Right ventricle myocardium superior (tissue), 1 donor: ENCODE measurements at regions not wholly inside any gene's neighbourhood (a gene's known extent, or its start where the extent isn't known, plus 50 kb on each side); places are given as distances from the start of the nearest gene placed in this dataset.
"Not testable (repeated sequence)": the region's sequence is repeated elsewhere in the genome, so short reads cannot be mapped to it uniquely, and the experiment has no call there.

Experiments used
- ATAC-seq: fragments of 200-7000 bp; cut with Tn5 transposase; one replicate; pipeline ENCODE4 v1.9.1; 2020; ENCODE audit warnings: mild to moderate bottlenecking; ENCODE audit not compliant: poor library complexity
- DNase-seq: peaks from one replicate; pipeline ENCODE4 v3.0.0-alpha.2; 2020
- intact Hi-C: fragments of 100-400 bp; cut with DNase I; formaldehyde crosslinking; loops from one replicate; pipeline ENCODE4 v1.11.2; 2022
- donor health status: DM: no; HTN: yes; CAD: no; lungs with severe emphysema.

GRCh38 chr3:11898611-11899325, 52.1 kb upstream of the TAMM41 start:
- intact Hi-C loops: no loop called here
- ATAC-seq: no peak

GRCh38 chr3:11899389-11899788, 52.7 kb upstream of the TAMM41 start:
- ATAC-seq, DNase-seq, intact Hi-C loops: not testable (repeated sequence)

More at GRCh38 chr3:11898611-11899325, 52.1 kb upstream of the TAMM41 start:
- no peak for DNase-seq

DNA sequence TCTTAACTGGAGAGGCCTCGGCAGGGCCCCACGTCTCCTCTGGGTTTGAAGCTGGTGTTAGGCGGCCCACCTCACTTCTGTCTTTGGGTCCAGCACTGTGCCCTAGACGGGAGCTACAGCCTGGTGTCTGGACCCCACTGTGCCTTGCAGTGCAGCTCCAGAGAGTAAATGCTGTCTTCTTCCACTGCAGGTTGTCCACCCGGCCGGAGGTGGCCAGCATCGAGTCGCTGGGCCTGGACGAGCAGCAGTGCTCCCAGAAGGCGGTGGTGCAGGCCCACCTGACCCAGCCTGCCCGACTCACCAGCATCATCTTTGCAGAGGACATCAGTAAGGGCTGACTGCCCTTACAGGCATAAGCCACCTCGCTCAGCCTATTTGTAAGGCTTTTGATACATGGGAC, 53.1 kb upstream of the TAMM41 start:
- no peak for DNase-seq
- no peak for ATAC-seq
- intact Hi-C loops: no loop called here

- ATAC-seq (no peak), DNase-seq (no peak)
Measured at GRCh38 chr3:11900824-11901223, 54.1 kb upstream of the TAMM41 start.

DNA sequence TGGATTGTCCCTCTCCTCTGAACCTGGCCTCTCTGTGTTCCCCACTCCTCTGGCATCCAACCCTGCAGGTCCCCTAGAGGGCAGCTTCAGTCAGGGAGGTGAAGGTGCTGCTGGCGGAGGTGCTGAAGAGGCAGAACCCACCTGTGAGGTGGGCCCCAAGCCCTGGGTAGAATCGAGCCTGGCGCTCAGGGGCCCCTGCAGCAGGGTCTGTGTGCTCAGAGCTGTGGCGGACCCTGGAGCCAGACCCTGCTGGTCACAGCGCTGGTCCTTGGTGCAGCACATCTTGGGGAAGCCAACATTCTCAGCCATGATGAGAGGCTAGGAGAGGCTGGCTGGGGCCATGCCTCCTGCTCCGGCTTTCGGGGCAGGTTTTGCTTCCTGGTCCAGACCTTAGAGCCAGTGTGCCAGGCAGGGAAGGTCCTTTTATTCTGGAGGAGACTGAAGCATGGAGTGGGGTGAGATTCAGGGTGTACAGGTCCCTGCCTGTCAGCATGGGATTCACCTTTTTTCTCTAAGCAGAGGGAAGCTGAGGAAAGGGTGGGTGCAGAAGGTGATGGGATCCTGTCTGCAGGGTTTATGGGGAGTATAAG, 54.7 kb upstream of the TAMM41 start:
- ATAC-seq (no peak), DNase-seq (no peak)
- intact Hi-C loops: no loop called here

More at GRCh38 chr3:11900824-11901223, 54.1 kb upstream of the TAMM41 start:
- intact Hi-C loops: no loop called here

GRCh38 chr3:11903047-11903446, 56.4 kb upstream of the TAMM41 start:
- ATAC-seq: no peak
- intact Hi-C loops: no loop called here
- no peak for DNase-seq

- ATAC-seq: no peak
- intact Hi-C loops: no loop called here
- DNase-seq: no peak
Measured at GRCh38 chr3:11903447-11903846, 56.8 kb upstream of the TAMM41 start.

DNA sequence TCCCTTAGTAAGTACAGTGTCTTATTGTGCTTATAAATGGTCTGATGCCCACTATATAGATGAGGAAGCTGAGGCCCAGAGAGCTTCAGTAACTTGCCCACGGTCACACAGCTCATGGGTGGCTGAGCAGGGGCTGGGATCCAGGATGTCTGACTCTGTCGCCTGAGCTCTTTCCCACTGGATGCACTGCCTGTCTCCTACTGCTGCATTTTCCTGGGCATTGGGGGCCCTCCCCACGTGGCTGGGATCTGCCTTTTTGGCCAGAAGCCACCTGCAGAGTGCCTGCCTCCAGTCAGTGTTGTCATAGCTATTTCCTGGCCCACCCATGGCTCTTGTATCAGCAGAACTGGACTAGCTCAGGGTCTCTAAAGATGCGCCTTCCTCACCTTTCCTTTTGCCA, 57.5 kb upstream of the TAMM41 start:
- no peak for ATAC-seq
- intact Hi-C loops: no loop called here
- DNase-seq: no peak

- intact Hi-C loops: no loop called here
- DNase-seq (no peak), ATAC-seq (no peak)
Measured at GRCh38 chr3:11906407-11906806, 59.7 kb upstream of the TAMM41 start.

- DNase-seq (no peak), ATAC-seq (no peak)
- intact Hi-C loops: no loop called here
Measured at GRCh38 chr3:11907667-11908660, 61.3 kb upstream of the TAMM41 start.

- intact Hi-C loops: no loop called here
- DNase-seq: no peak
- no peak for ATAC-seq
Measured at GRCh38 chr3:11908981-11909698, 62.5 kb upstream of the TAMM41 start.

GRCh38 chr3:11909726-11910125, 63.0 kb upstream of the TAMM41 start:
- DNase-seq: no peak
- no peak for ATAC-seq
- intact Hi-C loops: no loop called here

- intact Hi-C loops, ATAC-seq, DNase-seq: not testable (repeated sequence)
Measured at GRCh38 chr3:11910216-11910930, 63.7 kb upstream of the TAMM41 start.

GRCh38 chr3:11910971-11911531, 64.4 kb upstream of the TAMM41 start:
- intact Hi-C loops: no loop called here
- DNase-seq: no peak
- ATAC-seq: no peak

DNA sequence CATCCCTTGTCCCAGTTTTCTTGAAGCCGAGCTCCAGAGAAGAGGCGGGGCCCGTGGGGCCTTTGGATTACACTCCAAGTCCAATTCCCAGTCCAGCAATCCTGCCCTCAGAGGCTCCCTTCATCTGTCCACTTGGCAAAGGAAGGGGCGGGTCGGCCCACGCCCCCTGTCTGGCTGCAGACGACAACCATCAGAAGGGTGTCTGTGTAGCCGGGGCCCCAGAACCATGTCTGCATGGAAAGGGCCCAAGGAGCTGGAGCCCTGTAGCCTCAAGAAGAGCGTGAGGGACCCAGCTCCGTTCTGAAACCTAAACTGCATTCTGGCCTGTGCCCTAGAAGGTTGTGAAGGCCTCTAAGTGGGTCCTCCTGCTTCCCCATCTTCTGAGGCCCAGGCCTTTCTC, 65.2 kb upstream of the TAMM41 start:
- DNase-seq, ATAC-seq, intact Hi-C loops: not testable (repeated sequence)

DNA sequence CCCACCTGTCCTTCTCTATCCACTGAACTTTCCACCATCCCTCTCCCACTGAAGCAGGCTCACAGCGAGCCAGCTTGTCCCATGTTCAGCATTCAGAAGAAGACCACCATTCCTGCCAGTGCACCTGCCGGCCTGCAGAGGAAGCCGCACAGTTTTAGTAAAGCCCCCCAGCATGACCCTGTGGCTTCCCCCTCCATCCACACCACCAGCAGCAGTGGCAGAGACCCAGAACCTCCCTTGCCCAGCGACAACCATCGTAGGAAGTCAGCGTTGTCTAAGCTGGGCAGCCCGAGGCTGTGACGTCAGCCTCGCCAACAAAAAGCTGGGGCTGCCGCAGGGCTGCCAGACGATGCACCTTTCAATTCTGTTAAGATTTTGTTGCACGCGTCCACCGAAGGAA, 66.6 kb upstream of the TAMM41 start:
- intact Hi-C loops: no loop called here
- ATAC-seq: no peak
- no peak for DNase-seq

- no peak for ATAC-seq
- no peak for DNase-seq
- intact Hi-C loops: no loop called here
Measured at GRCh38 chr3:11914041-11914440, 67.4 kb upstream of the TAMM41 start.

- intact Hi-C loops: no loop called here
- no peak for DNase-seq
- ATAC-seq: no peak
Measured at GRCh38 chr3:11914651-11915050, 68.0 kb upstream of the TAMM41 start.
